AG04449 (cell line): ENCODE measurements at regions not wholly inside any gene's neighbourhood (a gene's known extent, or its start where the extent isn't known, plus 50 kb on each side); places are given as distances from the start of the nearest gene placed in this dataset.

Experiments
- CTCF ChIA-PET: fragments of 350-600 bp; formaldehyde crosslinking; extraction: SDS; loops from one replicate; lab custom pipeline; 2021; ENCODE audit warnings: antibody characterized with exemption; lab: Yijun Ruan, JAX
- POLR2A ChIA-PET: fragments of 400-600, 350-600 bp; formaldehyde crosslinking; extraction: SDS; loops from one replicate; lab custom pipeline; 2020; ENCODE audit warnings: antibody characterized with exemption, inconsistent platforms; lab: Yijun Ruan, JAX
- DNase-seq: peaks from one replicate; pipeline ENCODE4 v3.0.0-alpha.2; 2010; ENCODE audit warnings: low read depth, low spot score
- H3K4me3 ChIP-seq: 2 replicates; pipeline ENCODE4 v1.5.1; 2011; ENCODE audit warnings: low read depth, mild to moderate bottlenecking, control low read depth, low read length
- CTCF ChIP-seq: IDR thresholded peaks from one replicate; pipeline ENCODE4 v1.5.1; 2011; ENCODE audit warnings: mild to moderate bottlenecking, moderate library complexity, low read length, control low read depth, inconsistent platforms; ENCODE audit not compliant: insufficient read depth; ENCODE audit errors: missing control alignments

- no peak overlapping the region for H3K4me3 ChIP-seq
- no peak for DNase-seq
- POLR2A ChIA-PET = no interaction called here
- CTCF ChIA-PET = no interaction called here
- no peak for TF ChIP-seq CTCF
These were observed 162.3 kb downstream of the PAX1 start for GRCh38 chr20:21867811-21868210.

DNA sequence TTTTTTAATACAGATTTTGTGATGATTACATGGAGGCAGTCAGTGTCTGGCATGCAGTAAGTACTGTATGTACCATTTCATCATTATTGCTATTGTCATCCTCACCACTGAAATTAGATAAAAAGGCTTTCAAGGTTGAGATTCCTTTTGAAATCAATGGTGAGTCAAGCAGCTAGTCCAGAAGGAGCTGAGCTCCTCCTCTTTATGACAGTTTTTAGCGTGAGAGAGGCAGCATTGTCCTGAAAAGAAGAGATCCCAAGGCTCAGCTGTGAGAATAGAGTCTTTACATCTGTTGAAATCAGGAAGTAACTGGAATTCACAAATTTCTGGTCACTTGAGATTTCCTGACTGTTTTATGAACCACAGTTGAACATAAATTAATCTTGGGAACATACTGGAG, 161.9 kb downstream of the PAX1 start:
- TF ChIP-seq CTCF = no peak
- CTCF ChIA-PET = no interaction called here
- DNase-seq = no peak
- POLR2A ChIA-PET = no interaction called here
- H3K4me3 ChIP-seq = no peak overlapping the region

- H3K4me3 ChIP-seq = no peak overlapping the region
- DNase-seq = no peak
- CTCF ChIA-PET = no interaction called here
- POLR2A ChIA-PET = no interaction called here
- TF ChIP-seq CTCF = no peak
These were observed 157.5 kb downstream of the PAX1 start for GRCh38 chr20:21862956-21863355.

DNA sequence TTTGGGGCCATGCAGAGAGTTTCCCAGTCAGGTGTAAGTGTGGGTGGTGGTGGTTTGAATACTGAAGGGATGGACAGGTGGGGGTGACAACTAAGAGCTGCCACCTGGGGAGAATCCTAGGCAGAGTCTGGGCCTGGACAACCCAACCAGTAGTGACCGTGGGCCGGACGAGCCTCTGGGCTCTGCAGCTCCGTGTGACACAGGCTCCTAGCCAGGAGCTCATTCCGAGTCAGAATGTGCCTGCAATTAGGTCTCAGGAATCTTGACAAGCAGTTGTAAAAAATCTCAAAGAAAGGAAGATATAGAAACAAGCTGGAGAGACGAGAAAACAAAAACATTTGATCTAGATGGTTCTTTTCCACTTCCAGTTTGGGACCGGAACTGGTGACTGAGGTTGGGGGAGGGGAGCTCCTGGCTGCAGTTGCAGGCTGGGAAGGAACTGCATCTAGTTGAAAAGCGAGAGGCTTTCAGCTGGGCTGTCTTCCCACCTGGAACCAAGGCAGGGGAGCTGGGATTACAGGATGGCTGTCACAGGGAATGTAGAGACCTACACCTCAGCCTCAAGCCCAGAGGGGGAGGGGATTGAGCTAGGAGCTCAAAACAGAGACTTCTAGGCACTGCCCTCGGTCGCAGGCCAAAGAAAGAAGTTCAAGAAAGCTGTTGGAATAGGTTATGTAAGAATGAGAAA, 156.9 kb downstream of the PAX1 start:
- TF ChIP-seq CTCF = no peak
- POLR2A ChIA-PET = no interaction called here
- no peak for DNase-seq
- H3K4me3 ChIP-seq = no peak overlapping the region
- CTCF ChIA-PET = no interaction called here

- TF ChIP-seq CTCF = no peak
- H3K4me3 ChIP-seq = no peak overlapping the region
- no peak for DNase-seq
- ChIA-PET CTCF (no interaction called here), POLR2A (no interaction called here)
These were observed 135.5 kb downstream of the PAX1 start for GRCh38 chr20:21840991-21841390.

GRCh38 chr20:21839982-21840381, 134.5 kb downstream of the PAX1 start:
- no peak overlapping the region for H3K4me3 ChIP-seq
- TF ChIP-seq CTCF = no peak
- ChIA-PET POLR2A (no interaction called here), CTCF (no interaction called here)
- no peak for DNase-seq
